Transverse colon (tissue), 3 donors: ENCODE measurements at regions not wholly inside any gene's neighbourhood (a gene's known extent, or its start where the extent isn't known, plus 50 kb on each side); places are given as distances from the start of the nearest gene placed in this dataset.
"Not testable (repeated sequence)": the region's sequence is repeated elsewhere in the genome, so short reads cannot be mapped to it uniquely, and the experiment has no call there.

Source experiments
- EP300 ChIP-seq: sonication (generic); formaldehyde crosslinking; IDR thresholded peaks from one replicate; pipeline ENCODE4 v1.6.1; 2017; ENCODE audit warnings: antibody characterized with exemption, low read depth
- POLR2A ChIP-seq: fragments of 450-650 bp; IDR thresholded peaks from one replicate; pipeline ENCODE4 v1.6.1; 2016; ENCODE audit warnings: antibody characterized with exemption, mild to moderate bottlenecking, moderate library complexity
- TF ChIP-seq, protein P1 (sequence below), 5 experiments: fragments of 200-600 bp in 3 of 5; fragments of 450-650 bp in 2 of 5; sonication (generic) in 3 of 5; IDR thresholded peaks; 1 replicate in 2 of 5; 2 replicates in 3 of 5; pipeline ENCODE4 v1.5.1; 2016 to 2017; ENCODE audit warnings: antibody characterized with exemption in 5 of 5, inconsistent platforms in 3 of 5, mild to moderate bottlenecking in 2 of 5, moderate library complexity in 1 of 5

GRCh38 chr22:11822326-11822725, 3705.7 kb upstream of the OR11H1 start:
- TF ChIP-seq, protein P1, sequence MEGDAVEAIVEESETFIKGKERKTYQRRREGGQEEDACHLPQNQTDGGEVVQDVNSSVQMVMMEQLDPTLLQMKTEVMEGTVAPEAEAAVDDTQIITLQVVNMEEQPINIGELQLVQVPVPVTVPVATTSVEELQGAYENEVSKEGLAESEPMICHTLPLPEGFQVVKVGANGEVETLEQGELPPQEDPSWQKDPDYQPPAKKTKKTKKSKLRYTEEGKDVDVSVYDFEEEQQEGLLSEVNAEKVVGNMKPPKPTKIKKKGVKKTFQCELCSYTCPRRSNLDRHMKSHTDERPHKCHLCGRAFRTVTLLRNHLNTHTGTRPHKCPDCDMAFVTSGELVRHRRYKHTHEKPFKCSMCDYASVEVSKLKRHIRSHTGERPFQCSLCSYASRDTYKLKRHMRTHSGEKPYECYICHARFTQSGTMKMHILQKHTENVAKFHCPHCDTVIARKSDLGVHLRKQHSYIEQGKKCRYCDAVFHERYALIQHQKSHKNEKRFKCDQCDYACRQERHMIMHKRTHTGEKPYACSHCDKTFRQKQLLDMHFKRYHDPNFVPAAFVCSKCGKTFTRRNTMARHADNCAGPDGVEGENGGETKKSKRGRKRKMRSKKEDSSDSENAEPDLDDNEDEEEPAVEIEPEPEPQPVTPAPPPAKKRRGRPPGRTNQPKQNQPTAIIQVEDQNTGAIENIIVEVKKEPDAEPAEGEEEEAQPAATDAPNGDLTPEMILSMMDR (IDR thresholded peaks at IDR 0.05), result not testable (repeated sequence)
- TF ChIP-seq EP300, POLR2A: not testable (repeated sequence)
